GM18511 (cell line): ENCODE measurements at regions not wholly inside any gene's neighbourhood (a gene's known extent, or its start where the extent isn't known, plus 50 kb on each side); places are given as distances from the start of the nearest gene placed in this dataset.
"Not testable (repeated sequence)": the region's sequence is repeated elsewhere in the genome, so short reads cannot be mapped to it uniquely, and the experiment has no call there.

Experiments used
- ATAC-seq: cut with Tn5 transposase; IDR thresholded peaks from one replicate; pipeline ENCODE4 v1.9.1; 2021; ENCODE audit warnings: mild to moderate bottlenecking, moderate library complexity; ENCODE audit not compliant: unreplicated experiment

GRCh38 chr5:118303296-118303695 lies 685.1 kb downstream of the DTWD2 start:
- no peak for ATAC-seq

GRCh38 chr5:118302786-118303185 lies 685.6 kb downstream of the DTWD2 start:
- ATAC-seq: no peak

DNA sequence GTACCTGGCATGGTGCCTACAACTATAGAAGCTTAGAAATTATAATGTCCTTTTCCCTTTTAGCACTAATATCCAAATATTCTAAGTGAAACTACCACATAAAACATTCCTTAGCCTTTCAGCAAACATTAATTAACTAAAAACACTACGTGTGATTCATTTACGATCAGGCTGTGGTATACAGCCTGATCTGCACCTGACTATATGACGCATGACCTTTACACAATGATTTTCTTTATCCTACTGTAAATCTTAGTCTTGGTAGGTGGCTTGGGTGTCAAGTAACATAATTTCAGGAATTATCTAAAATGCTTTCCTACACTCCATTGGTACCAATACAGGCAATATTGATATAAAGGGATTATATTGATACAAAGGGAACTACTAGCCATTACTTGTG lies 686.7 kb downstream of the DTWD2 start:
- ATAC-seq: no peak

DNA sequence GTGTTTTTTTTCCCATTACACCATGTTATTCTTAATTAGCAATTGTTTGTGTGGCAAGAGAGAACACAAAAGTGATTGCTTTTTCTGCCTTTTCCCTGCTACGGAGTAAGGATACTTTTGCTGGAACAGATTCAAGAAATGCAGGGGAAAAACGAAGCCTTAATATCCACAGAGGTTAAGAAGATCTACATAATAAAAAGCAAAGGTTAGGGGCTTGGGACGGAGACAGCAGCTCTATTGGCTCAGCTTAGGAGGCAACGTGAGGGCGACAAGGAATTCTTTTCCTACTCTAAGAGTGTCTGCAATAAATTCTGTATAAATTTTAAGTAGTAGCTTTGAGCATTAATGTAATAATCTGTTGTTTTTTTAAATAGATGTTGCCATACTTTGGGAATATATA lies 693.3 kb downstream of the DTWD2 start:
- no peak for ATAC-seq

GRCh38 chr5:118293378-118293777 lies 695.0 kb downstream of the DTWD2 start:
- ATAC-seq: peak; percentile 49

GRCh38 chr5:118290204-118290603 lies 698.1 kb downstream of the DTWD2 start:
- no peak for ATAC-seq

DNA sequence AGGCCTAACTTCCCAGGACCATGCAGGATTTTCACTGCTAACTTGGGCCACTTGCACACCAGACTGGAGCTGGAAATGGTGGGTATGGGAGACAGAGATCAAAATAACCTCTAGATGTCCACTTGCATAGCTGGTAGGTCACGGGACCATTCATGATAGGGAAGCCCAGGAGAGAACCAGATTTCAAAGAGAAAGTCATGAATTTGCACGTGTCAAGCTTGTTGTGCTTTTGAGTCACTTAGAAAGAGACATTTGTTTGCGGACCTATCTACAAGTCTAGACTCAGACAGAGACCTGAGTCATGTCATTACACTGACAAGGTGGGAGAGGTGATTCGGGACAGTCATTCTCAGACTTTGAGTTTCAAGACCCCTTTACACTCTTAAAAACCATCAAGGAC lies 704.1 kb downstream of the DTWD2 start:
- ATAC-seq: not testable (repeated sequence)

GRCh38 chr5:118282480-118283038 lies 705.8 kb downstream of the DTWD2 start:
- ATAC-seq: not testable (repeated sequence)

DNA sequence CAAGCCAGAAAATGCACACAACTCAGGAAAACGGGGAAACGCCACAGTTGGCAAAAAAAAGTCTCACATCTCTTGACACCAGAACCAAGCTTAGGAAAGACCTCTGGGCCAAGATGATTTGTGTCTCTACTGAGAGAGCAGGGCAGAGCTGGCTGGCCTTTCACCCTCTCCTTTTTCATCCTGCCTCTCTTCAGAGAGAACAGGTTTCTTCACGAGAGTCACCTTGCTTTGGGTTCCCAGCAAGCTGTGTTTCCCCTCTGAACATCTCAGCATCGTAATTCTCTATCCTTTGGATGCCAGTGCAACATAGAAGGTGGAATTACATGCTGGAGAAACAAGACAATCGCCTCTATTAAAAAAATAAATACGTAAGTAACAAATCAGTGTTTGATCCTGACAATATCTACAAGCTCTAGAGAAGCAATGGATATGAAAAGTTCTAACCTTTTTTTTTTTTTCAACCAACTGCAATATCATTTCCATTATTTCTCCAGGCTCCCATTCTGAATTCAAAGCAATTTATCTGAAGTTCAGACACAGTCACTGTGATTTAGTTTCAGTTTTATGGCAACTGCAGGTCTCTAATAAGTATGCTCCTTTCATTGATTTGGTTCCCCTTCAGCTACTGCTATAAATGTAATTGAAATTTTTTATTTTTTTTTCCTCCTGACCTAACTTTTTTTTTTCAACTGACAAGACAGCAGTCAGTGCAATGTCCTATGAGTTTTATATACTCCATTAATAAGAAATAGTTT lies 708.6 kb downstream of the DTWD2 start:
- ATAC-seq: no peak

DNA sequence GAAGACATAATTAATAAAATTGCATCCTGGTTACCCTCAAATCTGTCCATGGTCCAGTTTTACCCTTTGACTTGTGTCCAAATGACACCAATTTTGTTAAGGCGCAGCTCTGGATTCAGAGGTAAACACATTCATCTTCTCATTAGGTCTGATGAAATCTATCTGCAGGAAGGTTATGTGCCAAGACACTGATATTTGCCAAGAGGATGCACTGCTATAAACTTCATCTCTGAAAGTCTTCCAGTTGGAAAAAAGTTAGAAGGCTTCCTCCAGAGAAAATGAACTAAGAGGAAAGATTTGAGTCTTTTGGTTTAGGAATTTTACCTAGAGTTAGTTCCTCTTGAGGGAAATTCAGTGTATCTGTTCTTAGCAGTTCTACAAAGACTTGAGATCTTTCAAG lies 717.8 kb downstream of the DTWD2 start:
- ATAC-seq: no peak

DNA sequence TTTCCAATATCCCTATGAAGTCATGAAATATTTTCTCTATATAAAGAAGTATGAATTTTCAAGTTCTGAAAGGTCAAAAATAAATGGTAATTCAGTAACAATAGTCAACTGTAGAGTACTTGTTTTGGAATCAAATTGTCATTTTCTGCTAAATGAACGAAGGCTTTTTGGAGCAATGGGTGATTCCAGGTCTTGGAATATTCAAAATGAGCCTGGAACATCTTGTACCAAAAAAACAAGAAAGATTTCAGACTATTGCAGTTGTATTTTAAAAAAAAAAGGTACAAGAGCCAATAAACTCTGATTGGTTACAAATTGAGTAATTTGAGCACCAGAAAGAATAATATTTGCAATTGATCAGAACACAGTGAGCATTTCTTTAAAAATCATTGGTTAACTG lies 730.1 kb downstream of the DTWD2 start:
- no peak for ATAC-seq

GRCh38 chr5:118257066-118257465 lies 731.3 kb downstream of the DTWD2 start:
- ATAC-seq: no peak

GRCh38 chr5:118253225-118254061 lies 734.9 kb downstream of the DTWD2 start:
- no peak for ATAC-seq

- peak; percentile 95 for ATAC-seq
Observed at GRCh38 chr5:118249386-118249785, 739.0 kb downstream of the DTWD2 start.

DNA sequence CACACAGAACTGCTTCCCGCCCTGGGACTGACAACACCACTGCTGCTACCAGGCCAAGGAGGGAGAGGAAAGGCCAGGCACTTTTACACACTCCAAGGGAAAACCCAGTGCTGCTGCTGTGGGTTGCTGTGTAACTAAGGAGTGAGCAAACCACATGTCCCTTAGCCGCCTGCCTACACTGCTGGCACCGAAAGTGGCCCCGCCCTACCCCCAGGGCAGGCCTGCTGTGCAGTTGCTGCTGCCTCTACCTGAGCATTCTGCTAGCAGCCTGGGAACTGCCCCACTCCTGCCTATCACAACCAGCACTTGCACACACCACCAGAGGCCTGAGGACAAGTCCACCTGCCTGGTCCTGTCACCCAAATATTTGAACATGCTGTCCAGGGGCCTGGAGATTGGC lies 740.9 kb downstream of the DTWD2 start:
- no peak for ATAC-seq

- ATAC-seq: no peak
Observed at GRCh38 chr5:118243613-118244012, 744.7 kb downstream of the DTWD2 start.

DNA sequence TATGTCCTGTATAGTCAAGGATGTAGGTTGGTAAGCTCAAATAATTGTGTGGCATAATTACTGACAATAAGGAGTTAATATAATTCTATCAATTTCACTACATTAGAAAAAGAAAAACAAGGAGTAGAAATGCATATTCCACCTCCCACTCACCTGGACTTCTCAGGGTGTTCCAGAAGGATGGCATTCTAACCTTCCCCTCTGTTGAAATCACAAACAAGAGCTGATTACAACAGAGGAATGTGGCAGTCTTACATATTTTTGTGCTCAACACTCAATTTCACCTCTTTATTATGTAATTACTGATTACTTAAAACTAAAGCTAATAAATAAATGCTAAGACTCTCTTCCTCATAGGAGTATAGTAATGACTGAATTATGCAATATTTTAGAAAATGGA lies 745.3 kb downstream of the DTWD2 start:
- ATAC-seq: no peak

DNA sequence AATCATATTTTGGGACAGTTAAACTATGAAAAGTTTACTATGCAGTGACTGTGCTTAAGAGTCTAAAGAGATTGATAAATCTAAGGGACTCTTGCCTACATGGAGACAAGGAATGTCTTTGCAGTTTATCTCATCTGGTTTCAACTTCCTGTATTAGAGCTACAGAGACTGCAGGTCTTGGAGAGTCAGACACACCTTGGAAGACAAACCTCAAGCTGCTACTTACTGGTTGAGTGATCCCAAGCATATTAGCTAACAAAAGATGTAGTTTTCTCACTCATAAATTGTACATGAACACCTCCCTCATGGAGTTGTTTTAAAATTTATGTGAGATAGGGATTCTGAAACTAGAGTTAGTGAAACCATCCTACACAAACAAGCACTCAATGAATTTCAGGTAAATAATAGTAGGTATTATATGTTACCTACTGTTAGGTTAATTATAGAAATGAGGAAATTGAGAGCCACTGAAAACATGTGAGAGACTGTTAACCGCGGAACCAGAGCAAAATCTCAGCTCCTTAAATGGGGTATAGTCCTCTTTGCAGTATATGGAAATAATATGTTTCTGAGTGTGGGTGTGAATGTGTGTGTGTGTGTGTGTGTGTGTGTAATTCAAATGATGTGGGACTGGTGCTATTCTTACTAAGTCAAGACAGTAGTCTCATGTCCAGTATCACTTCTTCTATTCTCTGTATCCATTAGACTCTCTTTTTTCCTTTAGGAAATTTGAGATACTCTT lies 752.1 kb downstream of the DTWD2 start:
- peak; percentile 79 for ATAC-seq

- no peak for ATAC-seq
Observed at GRCh38 chr5:118233606-118234005, 754.7 kb downstream of the DTWD2 start.

DNA sequence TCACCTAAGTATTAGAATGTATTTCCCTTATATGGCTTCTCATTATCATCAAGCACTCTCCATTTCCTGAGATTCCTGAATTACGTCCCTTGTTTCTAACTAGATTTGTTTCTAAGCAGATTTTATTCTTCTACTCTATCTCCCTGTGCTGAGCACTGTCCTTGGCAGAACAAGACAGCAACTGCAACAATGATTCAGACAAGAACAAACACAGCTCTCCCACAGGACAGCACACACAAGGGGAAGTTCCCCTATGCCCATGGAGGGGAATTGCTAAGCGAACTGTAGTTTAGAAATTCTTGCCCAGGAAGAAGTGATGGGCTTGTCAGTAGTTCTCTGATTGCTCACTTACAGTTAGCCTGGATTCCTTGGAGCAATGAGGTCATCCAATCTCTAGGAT lies 759.9 kb downstream of the DTWD2 start:
- ATAC-seq: no peak

- no peak for ATAC-seq
Observed at GRCh38 chr5:118224546-118224945, 763.8 kb downstream of the DTWD2 start.
